ENCODE measurements at regions not wholly inside any gene's neighbourhood (a gene's known extent, or its start where the extent isn't known, plus 50 kb on each side); places are given as distances from the start of the nearest gene placed in this dataset.
A peak's percentile ranks its signal among the peaks of the same experiment; 100 is the strongest.
"Not testable (repeated sequence)": the region's sequence is repeated elsewhere in the genome, so short reads cannot be mapped to it uniquely, and the experiment has no call there.

GRCh38 chr18:60020107-60020925 lies 120.5 kb downstream of the PMAIP1 start:
- Histone ChIP-seq H3K36me3 (ENCODE audit: control insufficient read depth, insufficient read depth, low read length) (no peaks in the 10 kb centered on the region), H3K9me3 (replicated peaks; ENCODE audit: control insufficient read depth, low read depth, low read length) (no peaks in the 10 kb centered on the region), H3K27me3 (ENCODE audit: control insufficient read depth, insufficient read depth, low read length) (no peaks in the 10 kb centered on the region), H3K4me3 (ENCODE audit: low read length) (no peak overlapping the region), H3K27ac (ENCODE audit: low read length) (no peak overlapping the region), H3K4me1 (ENCODE audit: control insufficient read depth, insufficient read depth, low read length) (no peaks in the 10 kb centered on the region)
- WGBS (ENCODE audit: insufficient coverage) = 20% methylated on average over 1 of the region's 7 CpGs
- peak; percentile 13 for DNase-seq

- Histone ChIP-seq H3K36me3 (ENCODE audit: control insufficient read depth, insufficient read depth, low read length) (no peaks in the 10 kb centered on the region), H3K9me3 (replicated peaks; ENCODE audit: control insufficient read depth, low read depth, low read length) (no peaks in the 10 kb centered on the region), H3K4me3 (ENCODE audit: low read length) (no peak overlapping the region), H3K27ac (ENCODE audit: low read length) (no peak overlapping the region), H3K27me3 (ENCODE audit: control insufficient read depth, insufficient read depth, low read length) (no peaks in the 10 kb centered on the region), H3K4me1 (ENCODE audit: control insufficient read depth, insufficient read depth, low read length) (no peaks in the 10 kb centered on the region)
- 68% methylated on average over 3 of the region's 4 CpGs for WGBS (ENCODE audit: insufficient coverage)
- no peak for DNase-seq
Observed at GRCh38 chr18:60019463-60019840, 119.7 kb downstream of the PMAIP1 start.

- Histone ChIP-seq H3K9me3 (replicated peaks; ENCODE audit: control insufficient read depth, low read depth, low read length) (no peaks in the 10 kb centered on the region), H3K4me3 (ENCODE audit: low read length) (no peak overlapping the region), H3K36me3 (ENCODE audit: control insufficient read depth, insufficient read depth, low read length) (no peaks in the 10 kb centered on the region), H3K27ac (ENCODE audit: low read length) (no peak overlapping the region), H3K27me3 (ENCODE audit: control insufficient read depth, insufficient read depth, low read length) (no peaks in the 10 kb centered on the region), H3K4me1 (ENCODE audit: control insufficient read depth, insufficient read depth, low read length) (no peaks in the 10 kb centered on the region)
- no peak for DNase-seq
- WGBS (ENCODE audit: insufficient coverage) = no CpG with 5 or more reads among the region's 3 CpGs
Observed at GRCh38 chr18:60018618-60019462, 119.0 kb downstream of the PMAIP1 start.

- H3K27me3 ChIP-seq (ENCODE audit: control insufficient read depth, insufficient read depth, low read length); H3K27ac ChIP-seq (ENCODE audit: low read length); DNase-seq; H3K4me1 ChIP-seq (ENCODE audit: control insufficient read depth, insufficient read depth, low read length); H3K4me3 ChIP-seq (ENCODE audit: low read length); H3K9me3 ChIP-seq (replicated peaks; ENCODE audit: control insufficient read depth, low read depth, low read length); H3K36me3 ChIP-seq (ENCODE audit: control insufficient read depth, insufficient read depth, low read length): not testable (repeated sequence)
- whole genome bisulfite sequencing (ENCODE audit: insufficient coverage) = no CpG with 5 or more reads among the region's 3 CpGs
Observed at GRCh38 chr18:60018134-60018533, 118.3 kb downstream of the PMAIP1 start.

GRCh38 chr18:60017371-60017770 lies 117.6 kb downstream of the PMAIP1 start:
- Histone ChIP-seq H3K36me3 (ENCODE audit: control insufficient read depth, insufficient read depth, low read length) (no peaks in the 10 kb centered on the region), H3K27me3 (ENCODE audit: control insufficient read depth, insufficient read depth, low read length) (no peaks in the 10 kb centered on the region), H3K27ac (ENCODE audit: low read length) (no peak overlapping the region), H3K4me1 (ENCODE audit: control insufficient read depth, insufficient read depth, low read length) (no peaks in the 10 kb centered on the region), H3K4me3 (ENCODE audit: low read length) (no peak overlapping the region), H3K9me3 (replicated peaks; ENCODE audit: control insufficient read depth, low read depth, low read length) (no peaks in the 10 kb centered on the region)
- no peak for DNase-seq
- 100% methylated on average over 1 of the region's 22 CpGs for WGBS (ENCODE audit: insufficient coverage)

GRCh38 chr18:60015826-60016225 lies 116.0 kb downstream of the PMAIP1 start:
- not testable (repeated sequence) for H3K4me1 ChIP-seq (ENCODE audit: control insufficient read depth, insufficient read depth, low read length); H3K27me3 ChIP-seq (ENCODE audit: control insufficient read depth, insufficient read depth, low read length); H3K27ac ChIP-seq (ENCODE audit: low read length); H3K36me3 ChIP-seq (ENCODE audit: control insufficient read depth, insufficient read depth, low read length); H3K4me3 ChIP-seq (ENCODE audit: low read length); DNase-seq; H3K9me3 ChIP-seq (replicated peaks; ENCODE audit: control insufficient read depth, low read depth, low read length)

GRCh38 chr18:60013148-60013547 lies 113.4 kb downstream of the PMAIP1 start:
- H3K4me3 ChIP-seq (ENCODE audit: low read length); H3K27ac ChIP-seq (ENCODE audit: low read length); H3K36me3 ChIP-seq (ENCODE audit: control insufficient read depth, insufficient read depth, low read length); DNase-seq; H3K27me3 ChIP-seq (ENCODE audit: control insufficient read depth, insufficient read depth, low read length); H3K4me1 ChIP-seq (ENCODE audit: control insufficient read depth, insufficient read depth, low read length); H3K9me3 ChIP-seq (replicated peaks; ENCODE audit: control insufficient read depth, low read depth, low read length): not testable (repeated sequence)
- 92% methylated on average over 4 of the region's 9 CpGs for WGBS (ENCODE audit: insufficient coverage)

- Histone ChIP-seq H3K27me3 (ENCODE audit: control insufficient read depth, insufficient read depth, low read length) (no peaks in the 10 kb centered on the region), H3K4me3 (ENCODE audit: low read length) (no peak overlapping the region)
Observed at GRCh38 chr18:60010984-60011383, 111.2 kb downstream of the PMAIP1 start.

GRCh38 chr18:60010513-60010912 lies 110.7 kb downstream of the PMAIP1 start:
- DNase-seq = no peak
- no peaks in the 10 kb centered on the region for H3K36me3 ChIP-seq (ENCODE audit: control insufficient read depth, insufficient read depth, low read length)
- no peaks in the 10 kb centered on the region for H3K4me1 ChIP-seq (ENCODE audit: control insufficient read depth, insufficient read depth, low read length)
- peaks cover 8% of the 10 kb centered on the region for H3K9me3 ChIP-seq (replicated peaks; ENCODE audit: control insufficient read depth, low read depth, low read length)
- H3K27ac ChIP-seq (ENCODE audit: low read length) = no peak overlapping the region
- H3K27me3 ChIP-seq (ENCODE audit: control insufficient read depth, insufficient read depth, low read length) = no peaks in the 10 kb centered on the region
- WGBS (ENCODE audit: insufficient coverage) = 94% methylated on average over 11 of the region's 23 CpGs
- H3K4me3 ChIP-seq (ENCODE audit: low read length) = no peak overlapping the region

More at GRCh38 chr18:60010984-60011383, 111.2 kb downstream of the PMAIP1 start:
- Histone ChIP-seq H3K27ac (ENCODE audit: low read length) (no peak overlapping the region), H3K9me3 (replicated peaks; ENCODE audit: control insufficient read depth, low read depth, low read length) (peaks cover 8% of the 10 kb centered on the region), H3K36me3 (ENCODE audit: control insufficient read depth, insufficient read depth, low read length) (no peaks in the 10 kb centered on the region), H3K4me1 (ENCODE audit: control insufficient read depth, insufficient read depth, low read length) (no peaks in the 10 kb centered on the region)
- WGBS (ENCODE audit: insufficient coverage) = 97% methylated on average over 23 of the region's 35 CpGs
- DNase-seq = no peak

GRCh38 chr18:60007661-60008060 lies 107.9 kb downstream of the PMAIP1 start:
- H3K36me3 ChIP-seq (ENCODE audit: control insufficient read depth, insufficient read depth, low read length) = no peaks in the 10 kb centered on the region
- H3K9me3 ChIP-seq (replicated peaks; ENCODE audit: control insufficient read depth, low read depth, low read length) = peaks cover 8% of the 10 kb centered on the region
- no peaks in the 10 kb centered on the region for H3K27me3 ChIP-seq (ENCODE audit: control insufficient read depth, insufficient read depth, low read length)
- no peak overlapping the region for H3K4me3 ChIP-seq (ENCODE audit: low read length)
- DNase-seq = no peak
- H3K27ac ChIP-seq (ENCODE audit: low read length) = no peak overlapping the region
- no peaks in the 10 kb centered on the region for H3K4me1 ChIP-seq (ENCODE audit: control insufficient read depth, insufficient read depth, low read length)
- no CpG with 5 or more reads among the region's 2 CpGs for WGBS (ENCODE audit: insufficient coverage)

Data from muscle of leg (tissue), 3 donors.